Embryonic facial prominence (tissue), 1 donor: ENCODE measurements at regions not wholly inside any gene's neighbourhood (a gene's known extent, or its start where the extent isn't known, plus 50 kb on each side); places are given as distances from the start of the nearest gene placed in this dataset.

ENCODE experiments used
- DNase-seq: peaks from one replicate; pipeline ENCODE4 v3.0.0-alpha.2; 2016; ENCODE audit errors: extremely low spot score

DNA sequence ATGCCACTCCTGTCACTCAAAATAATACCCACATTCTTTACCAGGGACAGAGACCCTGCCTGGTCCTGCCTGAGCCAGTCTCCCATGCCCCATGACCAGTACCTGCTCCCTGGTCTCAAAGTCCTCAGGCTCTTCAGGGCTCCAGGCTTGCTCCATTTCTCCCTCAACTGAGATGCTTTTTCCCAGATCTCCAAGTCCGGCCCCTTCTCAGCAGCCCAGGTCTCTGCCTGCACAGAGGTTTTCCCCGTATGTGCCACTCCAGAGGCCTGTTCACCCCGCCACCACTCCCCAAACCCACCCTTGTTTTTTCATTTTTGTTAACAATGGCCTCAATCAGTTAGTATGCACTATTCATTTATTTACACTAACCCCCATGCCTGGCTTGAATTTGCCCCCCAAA lies 499.5 kb upstream of the MYT1L start:
- no peak for DNase-seq

DNA sequence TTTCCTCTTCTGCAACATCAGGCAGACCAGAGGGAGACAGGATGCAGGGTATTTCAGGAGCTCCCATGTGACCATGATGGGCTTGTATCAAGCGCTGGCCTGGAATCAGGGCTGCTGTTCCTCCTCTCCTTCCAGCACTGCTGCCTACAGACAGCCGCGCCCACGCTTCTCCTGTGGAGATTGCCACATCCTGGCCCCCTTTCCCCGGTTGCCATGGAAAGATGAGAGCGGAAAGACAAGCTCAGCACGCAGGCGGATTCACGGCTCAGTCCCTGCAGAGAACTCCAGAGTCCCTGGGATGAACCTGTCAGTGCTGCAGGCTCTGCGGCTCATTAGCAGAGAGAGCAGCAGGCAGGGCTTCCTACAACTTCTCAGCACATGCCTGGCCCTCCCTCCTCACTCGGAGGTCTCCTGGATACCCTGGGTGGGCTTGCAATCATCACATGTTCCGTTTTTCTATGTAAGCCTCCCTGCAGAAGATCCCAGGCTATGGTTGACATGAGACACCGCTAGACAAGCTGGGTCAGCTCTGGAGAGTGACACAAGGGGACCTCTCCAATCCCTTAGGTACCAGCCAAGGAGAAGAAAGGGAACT lies 497.8 kb upstream of the MYT1L start:
- no peak for DNase-seq

DNA sequence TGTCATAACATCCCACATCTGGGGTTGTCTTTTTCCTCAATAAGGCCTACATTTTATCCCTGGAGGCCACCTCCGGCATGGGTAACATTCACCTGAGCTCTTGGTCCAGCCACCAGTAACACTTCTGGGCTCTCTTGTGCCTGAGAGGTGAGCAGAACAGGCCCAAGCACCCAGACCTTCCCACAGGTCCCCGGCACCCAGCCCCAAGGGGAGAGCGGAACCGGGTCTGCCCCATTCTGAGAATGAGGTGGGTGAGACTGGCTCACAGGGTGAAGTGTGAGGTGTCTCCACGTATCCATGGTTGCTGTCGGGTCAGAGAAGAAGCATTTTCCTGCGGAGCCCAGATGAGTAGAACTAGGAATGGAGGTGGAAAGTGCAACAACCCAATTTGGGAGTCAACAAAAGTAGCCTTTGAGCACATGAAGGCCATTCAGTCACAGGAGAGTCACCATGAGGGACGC lies 496.7 kb upstream of the MYT1L start:
- DNase-seq: no peak

DNA sequence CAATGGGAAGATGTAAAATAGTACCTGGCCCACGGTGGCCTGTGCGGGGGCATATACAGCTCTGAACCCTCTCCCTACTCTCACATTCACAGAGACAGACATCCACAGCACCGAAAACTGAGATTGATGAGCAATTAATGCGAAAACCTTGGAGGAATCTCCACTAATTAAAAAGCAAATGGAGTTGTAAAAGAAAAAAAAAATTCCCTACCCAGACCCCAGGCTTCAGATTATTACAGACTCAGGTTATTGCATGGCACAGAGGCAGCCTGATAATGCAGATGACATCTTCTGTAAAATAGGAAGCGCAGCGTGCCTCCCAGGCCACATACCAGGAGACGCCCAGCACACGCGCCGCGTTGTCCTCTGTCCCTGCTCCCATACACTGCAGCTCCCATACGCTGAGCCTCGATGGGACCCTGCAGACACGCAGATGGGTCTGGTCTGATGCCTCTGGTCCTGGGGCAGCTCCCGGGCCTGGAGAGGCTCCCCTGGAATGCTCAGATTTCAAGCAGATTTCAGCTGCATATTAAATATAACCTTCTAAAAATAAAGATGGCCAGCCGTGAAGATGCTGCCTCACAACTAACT lies 496.1 kb upstream of the MYT1L start:
- DNase-seq: no peak

DNA sequence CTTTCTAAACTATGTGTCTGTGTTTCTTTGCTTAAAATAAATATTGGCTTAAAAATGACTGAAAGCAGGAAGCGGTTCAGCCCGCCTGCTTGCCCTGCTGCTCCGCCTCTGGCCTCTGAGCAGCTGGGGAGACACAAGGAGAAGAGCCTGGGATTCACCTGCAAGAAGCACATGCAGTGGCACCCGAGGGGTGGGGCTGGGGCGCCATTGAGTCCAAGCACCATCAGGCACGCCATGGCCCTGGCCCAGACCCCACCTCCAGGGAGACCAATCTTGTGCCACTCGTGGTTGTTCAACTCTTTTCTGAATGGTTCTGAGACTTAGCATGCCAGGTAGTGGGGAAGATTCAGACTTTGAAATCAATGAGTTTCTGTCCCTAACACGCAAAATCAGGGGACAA lies 495.5 kb upstream of the MYT1L start:
- no peak for DNase-seq

DNA sequence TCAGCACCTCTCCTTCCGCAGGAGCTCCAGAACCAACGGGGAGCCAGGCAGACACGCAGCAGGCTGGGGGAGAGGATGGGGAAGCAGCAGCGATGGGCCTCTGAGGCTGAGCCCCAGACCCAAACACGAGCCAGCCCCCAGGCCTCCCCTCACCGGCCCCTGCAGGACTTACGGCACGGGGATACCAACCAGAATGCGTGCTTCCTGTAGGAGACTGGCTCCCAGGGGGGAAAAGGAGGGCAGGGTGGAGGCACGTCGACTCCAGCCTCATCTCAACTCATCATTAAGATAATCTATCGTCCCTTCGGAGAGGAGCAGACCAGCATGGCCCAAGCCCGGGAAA lies 495.1 kb upstream of the MYT1L start:
- DNase-seq: no peak

DNA sequence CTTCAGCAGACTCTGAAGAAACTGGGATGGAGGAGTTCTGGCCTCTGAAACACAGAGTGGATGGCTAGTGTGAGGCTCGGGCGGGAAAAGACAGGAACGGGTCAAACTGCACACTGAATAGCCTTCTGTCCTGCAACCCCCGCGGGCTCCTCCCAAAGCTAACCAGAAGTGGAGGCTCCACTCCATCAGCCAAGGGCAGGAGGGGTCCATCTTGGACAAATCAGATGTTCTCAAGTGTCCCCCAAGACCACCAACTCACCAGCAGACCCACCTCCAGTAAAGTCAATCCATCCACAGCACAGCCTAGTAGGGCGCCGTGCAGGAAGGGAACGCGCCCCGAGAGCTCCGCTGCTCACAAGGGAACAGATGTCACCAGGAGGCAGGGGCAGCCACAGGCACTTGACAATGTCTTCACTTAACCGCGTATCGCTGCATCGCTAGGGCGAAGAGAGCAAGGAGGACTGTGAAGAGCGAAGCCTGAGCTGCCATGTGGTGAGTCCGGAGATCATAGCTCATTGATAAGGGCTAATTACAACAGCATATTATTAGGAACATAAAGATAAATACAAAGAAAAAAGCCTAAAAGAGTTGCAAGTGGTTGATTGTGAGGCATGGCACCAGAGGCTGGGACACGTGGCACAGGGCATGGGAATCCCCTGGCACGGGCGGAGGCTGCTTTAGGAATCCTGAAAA lies 494.6 kb upstream of the MYT1L start:
- no peak for DNase-seq

DNA sequence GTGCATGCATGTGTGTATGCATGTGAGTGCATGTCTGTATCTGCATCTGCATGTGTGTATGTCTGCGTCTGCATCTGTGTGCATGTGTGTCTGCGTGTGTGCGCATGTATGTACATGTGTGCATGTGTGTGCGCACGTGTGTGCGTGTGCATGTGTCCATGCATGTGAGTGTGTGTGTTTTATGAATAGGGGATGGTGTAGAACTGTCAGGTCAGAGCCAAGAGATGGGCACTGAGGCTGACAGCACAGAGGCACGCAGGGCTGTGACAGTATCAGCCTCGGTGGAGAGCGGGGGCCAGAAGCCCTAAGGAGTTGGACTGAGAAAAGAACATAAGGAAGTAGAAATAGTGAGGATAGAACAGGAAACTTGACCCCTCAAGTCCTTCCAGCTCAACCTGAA lies 494.0 kb upstream of the MYT1L start:
- no peak for DNase-seq

DNA sequence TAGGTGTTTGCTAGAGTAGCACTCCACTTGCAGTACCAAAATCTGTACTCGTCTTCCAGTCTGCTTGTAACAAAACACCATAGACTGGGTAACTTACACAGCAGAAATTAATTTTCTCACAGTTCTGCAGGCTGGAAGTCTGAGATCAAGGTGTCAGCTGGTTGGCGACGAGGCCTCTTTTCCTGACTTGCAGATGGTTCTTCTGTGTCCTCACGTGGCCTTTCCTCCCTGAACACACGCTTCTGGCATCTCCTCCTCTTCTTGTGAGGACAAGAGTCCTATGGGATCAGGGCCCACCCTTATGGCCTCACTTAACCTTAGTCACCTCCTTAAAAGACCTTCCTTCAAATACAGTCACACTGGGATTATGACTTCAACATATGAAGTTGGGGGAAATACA lies 493.5 kb upstream of the MYT1L start:
- no peak for DNase-seq

DNA sequence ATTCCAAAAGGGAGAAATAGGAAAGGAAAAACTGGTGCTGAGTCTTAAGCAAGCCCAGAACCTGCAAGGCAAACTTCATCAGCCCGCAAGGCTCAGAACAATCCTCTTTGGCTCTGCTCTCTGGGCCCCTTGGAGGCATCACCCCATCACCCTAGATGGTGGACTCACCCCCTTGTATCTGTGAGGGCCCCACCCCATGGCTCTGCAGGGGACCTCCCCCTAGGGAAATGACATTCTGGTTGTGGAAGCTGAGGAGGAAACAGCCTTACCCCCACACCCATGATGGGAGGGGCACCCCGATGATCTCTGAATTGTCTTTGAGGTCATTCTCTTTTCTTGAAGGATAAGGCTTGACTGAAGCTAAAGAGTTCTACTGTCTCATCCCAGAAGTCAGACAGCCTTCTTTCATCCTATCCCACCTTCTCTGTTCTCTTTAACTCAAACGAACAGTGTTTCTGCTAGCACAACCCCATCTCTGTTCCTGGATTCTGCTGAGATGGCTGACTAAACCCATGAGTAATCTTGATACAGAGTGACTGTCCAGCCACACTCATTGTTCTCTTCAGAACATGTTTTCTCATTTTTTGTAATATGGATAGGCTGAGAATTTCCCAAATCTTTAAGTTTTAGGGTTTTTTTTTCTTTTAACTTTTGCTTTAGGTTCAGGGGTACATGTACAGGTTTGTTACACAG lies 492.1 kb upstream of the MYT1L start:
- DNase-seq: no peak

DNA sequence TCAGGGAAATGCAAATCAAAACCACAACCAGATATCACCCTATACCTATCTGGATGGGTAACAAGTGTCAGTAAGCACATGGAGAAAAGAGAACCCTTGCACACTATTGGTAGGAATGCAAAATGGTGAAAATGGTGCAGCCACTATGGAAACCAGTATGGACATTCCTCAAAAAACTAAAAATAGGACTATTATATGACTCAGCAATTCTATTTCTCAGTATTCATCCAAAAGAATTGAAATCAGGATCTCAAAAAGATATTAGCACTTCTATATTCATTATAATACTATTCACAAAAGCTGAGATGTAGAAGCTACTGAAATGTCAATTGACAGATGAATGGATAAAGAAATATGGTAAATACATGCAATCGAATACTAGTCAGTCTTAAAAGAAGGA lies 491.1 kb upstream of the MYT1L start:
- no peak for DNase-seq

DNA sequence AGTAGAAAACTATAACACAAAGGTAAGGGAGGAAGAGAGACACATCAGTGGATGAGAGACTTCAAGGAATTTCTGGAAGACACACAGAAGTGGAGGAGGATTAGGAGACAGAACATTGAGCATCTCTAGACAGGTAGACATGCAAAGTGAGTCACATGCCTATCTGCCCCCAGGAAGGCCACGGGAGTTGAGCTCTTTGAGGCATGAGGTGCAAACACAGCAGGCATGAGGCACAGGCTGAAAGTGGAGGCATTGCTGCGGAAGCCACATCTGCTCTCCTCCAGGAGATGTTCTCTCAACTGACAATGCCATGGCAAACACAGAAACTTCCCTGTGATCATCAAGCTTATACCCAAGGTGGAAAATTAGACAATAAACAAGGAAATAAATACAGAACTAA lies 481.6 kb upstream of the MYT1L start:
- no peak for DNase-seq

DNA sequence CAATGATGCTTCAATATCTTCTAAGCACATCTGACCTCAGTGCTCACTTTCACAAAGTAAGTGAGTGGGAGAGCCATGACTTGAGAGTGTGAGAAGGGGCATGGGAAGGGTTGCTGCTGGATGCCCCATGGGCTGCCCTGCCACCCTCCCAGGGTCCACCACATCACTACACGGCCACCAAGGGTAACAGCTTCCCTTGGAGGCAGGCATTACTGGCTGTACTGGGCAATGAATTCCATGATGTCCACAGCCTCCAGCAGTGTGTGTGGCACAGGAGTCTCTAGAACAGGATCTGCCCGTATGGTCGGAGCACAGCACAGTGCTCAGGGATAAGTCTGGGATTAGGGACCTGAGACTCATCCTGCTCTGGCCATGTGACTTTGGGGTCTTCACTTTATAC lies 481.0 kb upstream of the MYT1L start:
- DNase-seq: no peak

DNA sequence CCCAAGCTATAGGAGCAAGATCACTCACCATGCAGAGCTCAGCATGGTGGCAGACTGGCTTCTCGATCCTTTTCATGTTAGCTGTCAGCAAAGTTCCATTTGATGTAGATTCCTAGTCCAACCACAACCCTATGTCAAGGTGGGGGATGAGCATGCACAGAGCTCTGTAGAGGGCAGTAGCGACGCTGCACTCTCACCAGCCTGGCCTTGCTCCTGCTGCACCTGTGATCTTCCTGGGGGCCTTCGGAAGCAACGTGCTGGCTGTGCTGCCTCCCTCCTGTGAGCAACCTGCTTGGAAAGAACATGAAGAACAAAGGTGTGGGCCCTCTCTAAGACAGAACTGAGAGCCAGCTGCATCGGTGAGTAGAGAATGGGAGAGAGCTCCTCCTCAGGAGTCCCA lies 479.4 kb upstream of the MYT1L start:
- no peak for DNase-seq

DNA sequence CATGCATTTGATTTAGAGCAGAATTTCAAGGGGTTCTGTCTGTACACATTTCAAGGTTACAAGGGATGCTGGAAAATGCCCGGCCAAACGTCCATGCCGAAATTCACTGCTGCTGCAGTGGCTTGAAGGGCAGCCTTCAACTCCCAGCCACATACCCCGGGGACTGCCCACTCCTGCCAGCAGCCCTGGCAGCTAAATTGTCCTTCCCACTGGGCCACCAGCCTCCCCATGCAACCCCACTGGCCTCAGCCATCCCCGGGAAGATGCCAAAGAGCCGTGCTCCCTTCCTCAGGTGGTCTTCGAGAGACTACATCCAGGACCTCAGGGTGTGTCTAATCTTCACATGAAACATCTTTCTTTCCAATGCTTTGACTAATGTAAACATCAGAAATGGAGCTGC lies 478.7 kb upstream of the MYT1L start:
- DNase-seq: no peak

DNA sequence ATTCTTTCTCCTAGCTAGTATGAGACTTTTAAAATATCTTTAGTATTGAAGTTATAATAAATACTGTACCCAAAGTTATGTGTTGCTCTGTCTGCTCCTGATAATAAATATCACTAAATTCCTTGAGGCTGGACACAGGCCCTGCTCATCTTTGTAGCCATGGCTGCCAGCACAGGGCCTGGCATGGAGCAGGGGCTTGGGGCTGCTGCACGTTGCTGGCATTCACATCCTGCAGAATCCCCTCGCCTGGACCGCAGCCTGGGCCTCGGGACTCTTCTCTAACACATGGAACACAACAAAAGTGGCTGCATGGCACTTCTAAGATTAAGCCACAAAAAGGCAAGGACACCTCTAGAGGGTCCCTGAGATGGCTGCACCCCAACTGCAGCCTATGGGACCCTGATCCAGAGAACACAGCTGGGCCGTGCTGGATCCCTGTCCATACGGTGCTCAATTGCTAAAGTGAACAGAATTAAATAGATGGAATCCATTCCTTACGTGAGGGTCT lies 477.5 kb upstream of the MYT1L start:
- no peak for DNase-seq

DNA sequence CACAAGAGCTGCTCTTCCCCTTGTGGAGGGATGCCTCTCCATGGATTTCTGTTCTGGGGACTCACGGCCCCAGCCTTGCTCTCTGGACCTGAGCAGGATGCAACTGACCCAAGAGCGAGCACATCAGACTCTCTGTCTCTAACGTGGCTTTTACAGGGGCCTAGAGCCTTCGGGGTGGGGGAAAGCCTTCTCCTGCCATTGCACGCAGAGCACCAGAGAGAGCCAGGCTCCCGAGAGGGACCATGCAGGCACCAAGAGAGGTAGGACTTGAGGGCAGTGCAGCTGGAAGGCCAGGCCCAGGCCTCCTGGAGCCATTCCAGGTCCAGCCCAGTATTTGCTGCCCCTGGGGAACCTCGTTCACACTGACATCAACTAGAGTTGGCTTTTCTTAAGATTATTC lies 475.6 kb upstream of the MYT1L start:
- DNase-seq: no peak

DNA sequence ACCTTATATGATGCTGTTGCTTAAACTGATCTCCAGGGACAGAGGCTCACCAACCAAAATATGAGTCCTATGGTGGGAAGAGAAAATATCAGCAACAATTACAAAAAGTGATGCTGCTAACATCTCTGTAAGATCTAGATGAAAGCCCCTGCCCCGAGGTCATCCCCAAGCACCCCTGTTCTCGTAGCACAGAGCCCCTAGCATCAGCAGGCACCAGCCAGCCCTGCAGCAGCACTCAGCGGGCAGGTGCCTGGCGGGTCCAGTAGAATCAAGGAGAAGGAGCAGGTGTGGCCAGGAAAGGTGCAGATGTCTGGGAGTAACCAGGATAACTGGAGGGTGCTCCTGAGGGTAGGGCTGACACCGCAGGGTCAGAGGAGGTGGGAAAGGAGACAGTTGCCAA lies 474.2 kb upstream of the MYT1L start:
- DNase-seq: no peak

DNA sequence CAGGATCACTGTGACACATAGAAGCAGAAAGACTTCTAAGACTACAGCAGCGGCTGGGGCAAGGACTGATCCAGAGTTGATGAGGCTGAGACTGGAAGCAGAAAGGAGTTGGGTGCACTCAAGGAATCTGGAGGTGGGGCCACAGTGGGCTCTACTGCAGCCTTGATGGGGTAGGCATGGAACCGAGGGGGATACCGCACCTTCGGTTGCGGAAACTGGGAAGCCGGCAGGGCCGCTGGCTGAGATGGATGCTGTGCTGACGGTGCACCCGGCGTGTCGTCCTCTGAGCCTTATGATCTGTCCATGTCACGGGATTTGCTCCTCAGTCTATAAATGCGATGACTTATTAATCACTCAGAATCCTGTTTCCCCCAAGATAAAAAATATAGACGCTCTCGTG lies 473.5 kb upstream of the MYT1L start:
- DNase-seq: no peak

DNA sequence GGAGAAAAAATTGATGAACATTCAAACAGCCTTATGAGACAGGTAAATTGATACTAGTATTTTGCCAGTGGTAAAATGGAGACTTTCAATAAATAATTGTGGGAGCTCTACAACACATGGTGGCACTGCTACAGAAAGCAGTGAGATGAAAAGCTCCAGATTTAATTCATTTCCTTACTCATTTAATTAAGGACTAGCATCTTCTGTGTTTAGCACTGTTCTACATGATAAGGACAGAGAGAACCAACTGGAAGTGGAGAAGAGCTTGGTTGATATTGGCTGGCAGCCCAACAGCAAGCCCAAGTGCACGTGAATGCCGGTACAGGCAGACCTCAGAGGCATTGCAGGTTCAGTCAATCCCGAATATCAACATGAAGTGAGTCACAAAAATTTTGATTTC lies 470.4 kb upstream of the MYT1L start:
- no peak for DNase-seq

DNA sequence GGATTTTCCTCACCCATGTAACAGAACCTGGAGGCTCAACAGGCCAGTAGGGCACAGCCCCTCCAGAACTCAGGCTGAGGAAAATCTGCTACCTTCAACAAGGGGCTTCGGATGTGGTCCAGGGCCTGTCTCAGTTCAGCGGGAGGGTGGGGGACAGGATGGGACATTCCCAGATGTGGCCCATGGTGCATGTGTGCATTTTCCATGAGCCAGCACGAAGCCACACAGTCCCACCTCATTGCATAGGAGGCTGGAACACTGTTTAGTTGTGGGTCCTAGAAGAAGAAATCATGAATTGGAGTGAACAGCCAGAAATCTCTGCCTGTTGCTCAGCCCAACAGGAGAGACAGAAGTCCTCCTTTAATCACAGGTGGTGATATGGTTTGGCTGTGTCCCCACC lies 469.6 kb upstream of the MYT1L start:
- no peak for DNase-seq

DNA sequence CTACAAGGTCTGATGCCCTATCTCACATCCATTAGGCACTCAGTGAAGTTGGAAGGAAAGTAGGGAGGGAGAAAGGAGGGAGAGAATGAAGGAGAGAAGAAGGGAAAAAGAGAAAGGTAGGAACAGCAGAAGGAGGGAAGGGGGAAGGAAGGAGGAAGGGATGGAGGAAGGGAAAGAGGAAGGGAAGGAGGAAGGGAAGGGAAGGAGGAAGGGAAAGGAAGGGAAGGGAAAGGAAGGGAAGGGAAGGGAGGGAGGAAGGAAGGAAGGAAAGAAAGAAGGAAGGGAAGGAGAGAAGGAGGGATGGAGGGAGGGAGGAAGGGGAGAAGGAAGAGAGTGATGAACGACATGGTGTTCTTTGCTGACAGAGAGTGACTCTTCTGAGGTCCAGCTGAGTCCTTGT lies 468.9 kb upstream of the MYT1L start:
- no peak for DNase-seq

DNA sequence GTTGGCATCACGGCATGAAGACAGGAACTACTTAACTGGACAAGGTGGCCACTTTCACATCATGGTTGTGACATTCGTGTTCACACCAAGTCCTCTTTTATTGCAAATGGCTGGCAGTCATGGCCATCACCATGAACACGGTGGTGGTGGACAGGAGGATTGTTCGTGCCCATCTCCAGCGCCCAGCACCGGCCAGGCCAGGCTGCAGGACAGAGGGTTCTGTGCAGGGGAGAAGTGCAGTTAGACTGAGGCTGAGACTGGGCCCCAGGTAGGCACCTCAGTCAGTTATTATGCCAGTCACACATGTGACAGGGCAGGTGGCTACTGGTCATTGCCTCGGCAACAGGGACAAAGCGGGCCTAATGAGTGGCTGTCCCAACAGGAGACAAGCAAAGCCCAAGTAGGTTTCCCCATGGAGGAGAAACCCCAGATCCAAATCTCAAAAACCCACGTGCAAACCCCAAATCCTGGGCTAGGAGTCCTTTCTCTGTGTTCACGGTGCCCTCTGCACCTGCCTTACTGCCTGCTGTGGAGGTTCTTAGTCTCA lies 468.1 kb upstream of the MYT1L start:
- DNase-seq: no peak
